ENCODE measurements at regions not wholly inside any gene's neighbourhood (a gene's known extent, or its start where the extent isn't known, plus 50 kb on each side); places are given as distances from the start of the nearest gene placed in this dataset.
"Not testable (repeated sequence)": the region's sequence is repeated elsewhere in the genome, so short reads cannot be mapped to it uniquely, and the experiment has no call there.

DNA sequence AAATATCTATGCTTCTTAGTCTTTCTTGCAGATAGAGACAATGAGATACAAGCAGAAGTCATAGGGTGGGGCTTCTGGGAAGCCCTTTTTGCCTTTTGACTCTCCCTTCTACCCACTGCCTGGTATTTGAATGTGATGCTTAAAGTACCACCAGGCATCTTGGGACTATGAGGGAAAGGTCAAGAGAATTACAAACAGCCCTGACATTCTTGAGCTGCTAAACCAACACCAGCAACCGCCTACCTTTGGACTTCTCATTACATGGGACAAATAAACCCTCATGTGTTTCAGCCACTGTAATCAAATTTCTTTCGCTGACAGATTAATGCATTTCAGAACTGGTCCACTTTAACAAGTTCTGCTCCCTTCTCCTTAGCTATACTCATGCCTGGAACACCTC lies 112.8 kb downstream of the LUZP4 start:
- no peak for DNase-seq

GRCh38 chrX:115408771-115409400 lies 119.4 kb downstream of the LUZP4 start:
- no peak for DNase-seq

DNA sequence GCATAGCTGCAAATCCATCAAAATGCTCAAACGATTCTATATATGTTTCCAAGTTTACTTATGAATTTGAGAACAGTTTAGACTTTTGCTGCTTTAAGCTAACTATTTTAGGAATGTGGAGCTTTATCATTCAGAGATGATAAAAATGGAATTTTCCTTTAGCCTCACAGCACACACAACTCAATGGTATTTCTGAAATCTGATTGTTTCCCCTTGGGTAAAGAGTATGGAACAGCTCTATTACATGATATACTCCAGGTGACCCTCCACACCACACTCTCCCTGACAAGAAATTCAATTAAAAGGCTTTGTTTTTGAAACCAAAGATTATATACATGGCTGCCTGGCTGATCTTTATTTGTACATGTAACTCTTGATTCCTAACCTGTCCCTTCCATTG lies 120.0 kb downstream of the LUZP4 start:
- DNase-seq = no peak

GRCh38 chrX:115410731-115411428 lies 121.4 kb downstream of the LUZP4 start:
- no peak for DNase-seq

- no peak for DNase-seq
Observed at GRCh38 chrX:115413246-115413878, 123.8 kb downstream of the LUZP4 start.

- DNase-seq = no peak
Observed at GRCh38 chrX:115419069-115419468, 129.6 kb downstream of the LUZP4 start.

DNA sequence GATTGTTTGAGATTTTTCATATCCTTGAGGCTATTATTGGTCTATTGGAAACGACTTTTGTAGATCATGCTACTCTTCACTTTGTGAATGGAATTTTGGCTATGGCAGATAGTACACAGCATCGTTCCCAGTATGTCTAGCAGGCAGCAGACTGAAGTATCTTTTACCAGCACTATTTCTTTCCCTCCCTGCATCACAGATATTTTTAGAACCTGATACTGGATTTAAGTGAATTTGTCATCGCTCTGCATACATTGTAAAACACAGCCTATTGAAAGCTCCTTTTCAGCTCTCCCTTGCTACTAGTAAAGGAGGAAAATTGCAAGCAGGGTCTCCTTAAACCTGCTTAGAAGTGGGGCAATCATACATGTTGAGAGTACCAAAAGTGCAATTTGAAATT lies 133.6 kb downstream of the LUZP4 start:
- no peak for DNase-seq

DNA sequence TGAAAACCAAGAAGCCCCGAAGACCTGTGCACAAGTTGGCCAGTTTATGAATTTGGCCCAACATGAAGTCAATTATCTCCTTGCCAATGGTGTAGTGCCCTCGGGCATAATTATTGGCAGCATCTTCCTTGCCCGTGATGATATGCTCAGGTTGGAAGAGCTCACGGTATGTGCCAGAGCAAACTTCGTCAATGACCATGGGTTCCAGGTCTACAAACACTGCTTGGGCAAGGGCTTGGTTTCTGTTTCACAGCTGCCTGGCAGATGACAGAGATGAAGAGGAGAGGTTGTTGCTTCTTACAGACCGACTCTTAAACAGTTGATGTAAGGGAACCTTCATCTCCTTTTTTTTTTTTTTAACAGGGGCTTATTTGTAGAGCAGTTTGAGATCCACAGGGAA lies 135.6 kb upstream of the PLS3 start:
- DNase-seq = no peak

GRCh38 chrX:115427861-115428410 lies 133.0 kb upstream of the PLS3 start:
- no peak for DNase-seq

- not testable (repeated sequence) for DNase-seq
Observed at GRCh38 chrX:115434834-115435233, 126.1 kb upstream of the PLS3 start.

- no peak for DNase-seq
Observed at GRCh38 chrX:115437841-115438595, 123.0 kb upstream of the PLS3 start.

- DNase-seq = no peak
Observed at GRCh38 chrX:115448146-115448545, 112.8 kb upstream of the PLS3 start.

DNA sequence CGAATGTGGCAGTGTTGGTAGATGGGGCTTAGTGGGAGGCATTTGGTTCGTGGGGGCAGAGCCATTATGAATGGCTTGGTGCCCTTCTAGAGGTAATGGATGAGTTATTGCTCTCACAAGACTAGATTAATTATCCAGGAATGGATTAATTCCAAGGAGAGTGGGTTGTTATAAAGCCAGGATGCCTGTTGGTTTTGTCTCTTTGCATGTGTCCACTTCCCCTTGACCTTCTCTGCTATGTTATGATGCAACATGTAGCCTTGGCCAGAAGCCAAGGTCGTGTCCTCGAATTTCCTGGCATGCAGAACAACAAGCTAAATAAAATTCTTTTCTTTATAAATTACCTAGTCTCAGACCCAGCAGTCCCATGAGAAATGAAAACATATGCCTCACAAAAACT lies 111.2 kb upstream of the PLS3 start:
- DNase-seq = peak; percentile 0

DNA sequence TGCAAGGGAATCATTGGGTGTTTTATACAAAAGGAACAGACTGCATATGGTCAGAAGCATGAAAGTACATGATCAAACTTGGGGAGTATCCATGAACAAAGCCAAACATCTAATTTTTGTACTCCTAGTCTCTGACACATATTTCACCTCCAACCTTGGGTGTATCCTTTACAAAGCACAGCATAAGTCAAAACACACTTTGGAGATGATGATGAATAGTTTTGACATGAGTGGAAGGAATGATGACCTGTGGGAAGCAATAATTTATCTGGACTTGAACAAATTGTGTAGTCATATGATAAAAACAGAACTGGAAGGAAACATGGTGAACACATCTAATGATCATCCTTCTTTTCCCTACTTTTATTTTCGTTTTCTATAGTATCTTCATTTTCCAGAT lies 108.7 kb upstream of the PLS3 start:
- DNase-seq = no peak

- DNase-seq = peak; percentile 78
Observed at GRCh38 chrX:115459883-115460880, 100.8 kb upstream of the PLS3 start.

GRCh38 chrX:115462406-115462805 lies 98.6 kb upstream of the PLS3 start:
- DNase-seq = no peak

GRCh38 chrX:115467961-115468360 lies 93.0 kb upstream of the PLS3 start:
- DNase-seq = no peak

- no peak for DNase-seq
Observed at GRCh38 chrX:115472131-115472530, 88.8 kb upstream of the PLS3 start.

GRCh38 chrX:115486510-115486909 lies 74.5 kb upstream of the PLS3 start:
- DNase-seq = no peak

DNA sequence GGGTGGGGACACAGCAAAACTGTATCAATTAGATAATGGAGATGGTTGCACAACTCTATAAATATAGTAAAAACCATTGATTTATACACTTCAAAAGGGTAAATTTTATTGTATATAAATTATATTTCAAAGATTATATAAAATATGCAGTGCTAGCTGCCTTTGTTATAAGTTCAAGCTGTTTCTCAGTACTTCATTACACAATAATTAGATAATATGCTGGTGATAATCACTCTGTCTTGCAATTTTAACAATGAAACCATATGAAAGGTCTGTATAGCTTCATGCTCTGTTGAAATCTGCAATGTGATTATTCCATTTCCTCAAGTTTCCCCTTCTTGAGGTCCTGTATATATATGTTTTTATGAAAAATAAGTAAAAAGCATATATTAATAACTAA lies 73.4 kb upstream of the PLS3 start:
- no peak for DNase-seq

GRCh38 chrX:115490814-115491213 lies 70.2 kb upstream of the PLS3 start:
- no peak for DNase-seq

Data from skin of body (tissue), 1 donor.